SK-N-SH treated with all-trans-retinoic acid at 6 μM for 48 hours (cell line): ENCODE measurements at regions not wholly inside any gene's neighbourhood (a gene's known extent, or its start where the extent isn't known, plus 50 kb on each side); places are given as distances from the start of the nearest gene placed in this dataset.
"Not testable (repeated sequence)": the region's sequence is repeated elsewhere in the genome, so short reads cannot be mapped to it uniquely, and the experiment has no call there.

Experiments used
- ATAC-seq: fragments of 200-7000 bp; cut with Tn5 transposase; 3 replicates; pipeline ENCODE4 v1.9.1; 2020; ENCODE audit warnings: mild to moderate bottlenecking, moderate library complexity
- ARNTL ChIP-seq: fragments of 450-650 bp; formaldehyde crosslinking; IDR thresholded peaks from 2 replicates; pipeline ENCODE4 v1.5.0; 2020; ENCODE audit warnings: low read depth, mild to moderate bottlenecking, moderate library complexity, borderline replicate concordance
- CREB5 ChIP-seq: fragments of 250-450 bp; sonication (Bioruptor Pico); IDR thresholded peaks from 2 replicates; pipeline ENCODE4 v1.5.1; 2020; ENCODE audit warnings: low read depth, mild to moderate bottlenecking, moderate library complexity
- CSDC2 ChIP-seq: fragments of 250-450 bp; sonication (Bioruptor Pico); IDR thresholded peaks from 2 replicates; pipeline ENCODE4 v1.5.0; 2020; ENCODE audit warnings: mild to moderate bottlenecking, moderate library complexity
- ESRRG ChIP-seq: fragments of 250-450 bp; sonication (Bioruptor Pico); IDR thresholded peaks from 2 replicates; pipeline ENCODE4 v1.6.1; 2021; ENCODE audit warnings: mild to moderate bottlenecking
- GLIS3 ChIP-seq: fragments of 250-450 bp; sonication (Bioruptor Pico); IDR thresholded peaks from 2 replicates; pipeline ENCODE4 v1.5.0; 2020; ENCODE audit warnings: mild to moderate bottlenecking, moderate library complexity
- ISL1 ChIP-seq: fragments of 250-450 bp; sonication (Bioruptor Pico); IDR thresholded peaks from 2 replicates; pipeline ENCODE4 v2.1.2; 2022; ENCODE audit warnings: mild to moderate bottlenecking, moderate library complexity
- OSR1 ChIP-seq: fragments of 250-450 bp; sonication (Bioruptor Pico); IDR thresholded peaks from 2 replicates; pipeline ENCODE4 v1.8.0; 2022; ENCODE audit warnings: moderate library complexity, mild to moderate bottlenecking, inconsistent platforms
- PATZ1 ChIP-seq: fragments of 250-450 bp; sonication (Bioruptor Pico); IDR thresholded peaks from 2 replicates; pipeline ENCODE4 v1.8.0; 2020; ENCODE audit warnings: mild to moderate bottlenecking, moderate library complexity, borderline replicate concordance
- POU6F1 ChIP-seq: fragments of 250-450 bp; sonication (Bioruptor Pico); IDR thresholded peaks from 2 replicates; pipeline ENCODE4 v1.8.0; 2021; ENCODE audit warnings: low read depth, mild to moderate bottlenecking, moderate library complexity, borderline replicate concordance
- PPARA ChIP-seq: fragments of 250-450 bp; sonication (Bioruptor Pico); IDR thresholded peaks from 2 replicates; pipeline ENCODE4 v1.5.0; 2020; ENCODE audit warnings: mild to moderate bottlenecking, borderline replicate concordance
- RARB ChIP-seq: fragments of 250-450 bp; sonication (Bioruptor Pico); IDR thresholded peaks from 2 replicates; pipeline ENCODE4 v1.8.0; 2021; ENCODE audit warnings: mild to moderate bottlenecking, moderate library complexity
- SNAI2 ChIP-seq: fragments of 250-450 bp; sonication (Bioruptor Pico); IDR thresholded peaks from 2 replicates; pipeline ENCODE4 v1.5.0; 2020; ENCODE audit warnings: mild to moderate bottlenecking, moderate library complexity
- TCF4 ChIP-seq: fragments of 250-450 bp; sonication (Bioruptor Pico); IDR thresholded peaks from 2 replicates; pipeline ENCODE4 v1.8.0; 2021; ENCODE audit warnings: mild to moderate bottlenecking, moderate library complexity, borderline replicate concordance
- TOX ChIP-seq: fragments of 250-450 bp; sonication (Bioruptor Pico); IDR thresholded peaks from 2 replicates; pipeline ENCODE4 v1.8.0; 2021; ENCODE audit warnings: mild to moderate bottlenecking, moderate library complexity, borderline replicate concordance
- TSHZ2 ChIP-seq: fragments of 250-450 bp; sonication (Bioruptor Pico); IDR thresholded peaks from 2 replicates; pipeline ENCODE4 v1.5.0; 2020; ENCODE audit warnings: mild to moderate bottlenecking, moderate library complexity
- ZC3H10 ChIP-seq: fragments of 250-450 bp; sonication (Bioruptor Pico); IDR thresholded peaks from 2 replicates; pipeline ENCODE4 v1.5.1; 2021; ENCODE audit warnings: mild to moderate bottlenecking, moderate library complexity
- ZFP3 ChIP-seq: fragments of 250-450 bp; sonication (Bioruptor Pico); IDR thresholded peaks from 2 replicates; pipeline ENCODE4 v1.5.0; 2020; ENCODE audit warnings: mild to moderate bottlenecking, moderate library complexity
- ZNF565 ChIP-seq: fragments of 450-650 bp; formaldehyde crosslinking; conservative IDR thresholded peaks from 2 replicates; pipeline ENCODE4 v1.5.0; 2020; ENCODE audit warnings: low read depth, mild to moderate bottlenecking, moderate library complexity
- ZNF8 ChIP-seq: fragments of 450-650 bp; formaldehyde crosslinking; IDR thresholded peaks from 2 replicates; pipeline ENCODE4 v1.5.0; 2020; ENCODE audit warnings: mild to moderate bottlenecking, moderate library complexity

- ATAC-seq = no peak
- TF ChIP-seq PATZ1 (CRISPR knock-in tag) = no peak
- no peak for TF ChIP-seq TOX (CRISPR knock-in tag)
- no peak for TF ChIP-seq ZC3H10 (CRISPR knock-in tag)
- TF ChIP-seq POU6F1 (CRISPR knock-in tag) = no peak
- TF ChIP-seq TSHZ2 (CRISPR knock-in tag) = no peak
- no peak for TF ChIP-seq ZFP3 (CRISPR knock-in tag)
Observed at GRCh38 chrX:128804828-128805227, 718.5 kb downstream of the SMARCA1 start.

GRCh38 chrX:128800138-128800537 is 723.2 kb downstream of the SMARCA1 start:
- ATAC-seq = no peak

GRCh38 chrX:128783139-128783538 is 730.9 kb upstream of the ACTRT1 start:
- ATAC-seq = not testable (repeated sequence)

More at GRCh38 chrX:128800138-128800537, 723.2 kb downstream of the SMARCA1 start:
- TF ChIP-seq TCF4 (CRISPR knock-in tag) (no peak), ZFP3 (CRISPR knock-in tag) (no peak), ISL1 (CRISPR knock-in tag) (no peak), ARNTL (CRISPR knock-in tag) (no peak), ZC3H10 (CRISPR knock-in tag) (no peak), ESRRG (CRISPR knock-in tag) (no peak), SNAI2 (CRISPR knock-in tag) (no peak), CSDC2 (no peak), PATZ1 (CRISPR knock-in tag) (no peak), GLIS3 (CRISPR knock-in tag) (no peak), PPARA (CRISPR knock-in tag) (no peak), OSR1 (CRISPR knock-in tag) (no peak), POU6F1 (CRISPR knock-in tag) (no peak), ZNF8 (no peak), TOX (CRISPR knock-in tag) (no peak), RARB (CRISPR knock-in tag) (no peak), ZNF565 (CRISPR knock-in tag) (no peak), TSHZ2 (CRISPR knock-in tag) (no peak), CREB5 (no peak)
